Endothelial cell (in vitro differentiated cells): ENCODE measurements at regions not wholly inside any gene's neighbourhood (a gene's known extent, or its start where the extent isn't known, plus 50 kb on each side); places are given as distances from the start of the nearest gene placed in this dataset.

ENCODE experiments used
- DNase-seq: peaks from one replicate; pipeline ENCODE4 v3.0.0; 2021; ENCODE audit warnings: low spot score
- H3K27ac Mint-ChIP-seq: one replicate; pipeline ENCODE4 v1.8.0; 2021; ENCODE audit warnings: mixed read lengths, inconsistent platforms; ENCODE audit not compliant: unreplicated experiment
- H3K27me3 Mint-ChIP-seq: one replicate; pipeline ENCODE4 v1.8.0; 2021; ENCODE audit warnings: mild to moderate bottlenecking, moderate library complexity, mixed read lengths, inconsistent platforms; ENCODE audit not compliant: unreplicated experiment
- H3K36me3 Mint-ChIP-seq: one replicate; pipeline ENCODE4 v1.8.0; 2021; ENCODE audit warnings: mild to moderate bottlenecking, low read depth, mixed read lengths, inconsistent platforms; ENCODE audit not compliant: unreplicated experiment
- H3K4me1 Mint-ChIP-seq: one replicate; pipeline ENCODE4 v1.8.0; 2021; ENCODE audit warnings: mild to moderate bottlenecking, mixed read lengths, inconsistent platforms; ENCODE audit not compliant: unreplicated experiment
- H3K4me3 Mint-ChIP-seq: one replicate; pipeline ENCODE4 v1.8.0; 2021; ENCODE audit warnings: mild to moderate bottlenecking, mixed read lengths, inconsistent platforms; ENCODE audit not compliant: unreplicated experiment
- H3K9me3 Mint-ChIP-seq: one replicate; pipeline ENCODE4 v1.8.0; 2021; ENCODE audit warnings: mixed read lengths, inconsistent platforms; ENCODE audit not compliant: unreplicated experiment
- TF ChIP-seq, protein P1 (sequence below): fragments of 200-600 bp; sonication (generic); IDR thresholded peaks from one replicate; pipeline ENCODE4 v1.5.0; 2021; ENCODE audit warnings: antibody characterized with exemption; ENCODE audit not compliant: unreplicated experiment

DNA sequence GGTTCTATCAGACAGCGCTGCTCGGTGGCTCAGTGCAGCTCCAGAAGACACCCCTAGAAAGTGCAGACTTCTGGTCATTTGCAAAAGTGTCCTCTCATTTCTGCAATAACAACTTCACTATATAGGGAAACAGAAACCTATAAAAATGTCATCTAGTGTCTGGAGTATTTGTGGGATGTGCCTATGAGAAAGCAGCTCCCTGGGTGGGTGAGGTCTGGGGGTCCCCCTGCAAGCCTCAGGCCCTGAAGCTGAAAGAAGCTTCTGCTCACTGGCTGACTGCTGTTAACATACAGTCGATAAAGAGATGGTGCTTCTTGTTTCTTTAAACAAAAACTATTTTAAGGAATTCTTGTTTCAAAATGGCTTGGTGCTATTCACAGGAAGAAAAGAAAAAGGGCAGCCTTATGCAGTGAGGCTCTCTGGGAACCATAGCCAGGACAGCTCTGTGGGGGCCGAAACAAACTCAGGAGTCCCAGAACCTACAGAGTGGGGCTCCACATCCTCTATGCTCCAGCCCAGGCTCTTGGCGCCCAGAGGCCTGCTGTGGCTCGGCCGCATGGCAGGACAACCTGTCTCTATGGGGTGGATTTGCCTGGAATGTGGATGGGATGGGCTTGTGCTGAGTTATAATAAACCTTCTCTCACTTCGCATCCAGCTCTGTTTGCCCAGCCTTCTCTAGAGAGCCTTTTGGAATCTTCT, 109.7 kb downstream of the BANF2 start:
- Mint-ChIP-seq H3K27me3 (peaks cover 2% of the 10 kb centered on the region), H3K9me3 (no peaks in the 10 kb centered on the region), H3K27ac (no peak overlapping the region), H3K4me3 (no peak overlapping the region), H3K36me3 (no peaks in the 10 kb centered on the region), H3K4me1 (no peaks in the 10 kb centered on the region)
- TF ChIP-seq, protein P1, sequence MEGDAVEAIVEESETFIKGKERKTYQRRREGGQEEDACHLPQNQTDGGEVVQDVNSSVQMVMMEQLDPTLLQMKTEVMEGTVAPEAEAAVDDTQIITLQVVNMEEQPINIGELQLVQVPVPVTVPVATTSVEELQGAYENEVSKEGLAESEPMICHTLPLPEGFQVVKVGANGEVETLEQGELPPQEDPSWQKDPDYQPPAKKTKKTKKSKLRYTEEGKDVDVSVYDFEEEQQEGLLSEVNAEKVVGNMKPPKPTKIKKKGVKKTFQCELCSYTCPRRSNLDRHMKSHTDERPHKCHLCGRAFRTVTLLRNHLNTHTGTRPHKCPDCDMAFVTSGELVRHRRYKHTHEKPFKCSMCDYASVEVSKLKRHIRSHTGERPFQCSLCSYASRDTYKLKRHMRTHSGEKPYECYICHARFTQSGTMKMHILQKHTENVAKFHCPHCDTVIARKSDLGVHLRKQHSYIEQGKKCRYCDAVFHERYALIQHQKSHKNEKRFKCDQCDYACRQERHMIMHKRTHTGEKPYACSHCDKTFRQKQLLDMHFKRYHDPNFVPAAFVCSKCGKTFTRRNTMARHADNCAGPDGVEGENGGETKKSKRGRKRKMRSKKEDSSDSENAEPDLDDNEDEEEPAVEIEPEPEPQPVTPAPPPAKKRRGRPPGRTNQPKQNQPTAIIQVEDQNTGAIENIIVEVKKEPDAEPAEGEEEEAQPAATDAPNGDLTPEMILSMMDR, result no peak
- no peak for DNase-seq

DNA sequence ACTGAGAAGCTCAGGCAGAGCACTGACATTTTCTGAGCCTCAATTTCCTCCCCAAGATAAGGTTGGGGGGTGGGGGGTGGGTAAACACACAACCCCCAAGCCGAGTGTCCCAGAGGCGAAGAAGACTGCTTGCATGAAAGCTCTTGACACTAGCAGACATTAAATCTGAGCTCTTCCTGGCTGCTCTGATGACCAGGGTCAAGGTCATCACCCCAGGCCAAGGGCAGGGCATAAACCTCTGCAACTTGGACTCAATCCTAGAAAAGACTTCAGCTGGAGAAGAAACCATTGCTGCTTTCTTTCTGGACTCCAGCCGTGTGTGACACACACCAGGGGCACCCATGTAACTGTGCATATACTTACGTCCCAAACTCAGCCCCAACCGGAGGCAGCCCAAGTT, 109.0 kb downstream of the BANF2 start:
- Mint-ChIP-seq H3K27ac (no peak overlapping the region), H3K36me3 (no peaks in the 10 kb centered on the region), H3K27me3 (peaks cover 2% of the 10 kb centered on the region), H3K4me1 (no peaks in the 10 kb centered on the region), H3K4me3 (no peak overlapping the region), H3K9me3 (no peaks in the 10 kb centered on the region)
- TF ChIP-seq, protein P1, result no peak
- no peak for DNase-seq

DNA sequence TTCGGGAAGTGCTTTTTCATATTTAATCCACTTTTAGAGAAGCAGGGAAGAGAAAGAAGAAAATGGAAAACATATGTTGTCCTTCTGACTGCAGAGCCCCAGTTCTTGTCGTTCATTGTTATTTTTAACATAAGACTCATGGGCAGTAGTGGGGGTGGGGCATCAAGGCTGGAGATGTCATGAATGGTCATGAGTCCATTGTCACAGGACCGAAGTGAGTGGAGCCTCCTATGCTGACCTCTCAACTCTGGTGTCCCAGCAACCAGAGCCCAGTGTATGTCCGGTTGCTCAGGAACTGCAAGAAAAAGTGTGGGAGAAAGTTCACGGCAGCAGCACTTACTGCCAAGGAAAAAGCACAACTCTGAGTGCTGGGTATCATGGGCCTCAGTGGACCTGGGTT, 108.6 kb downstream of the BANF2 start:
- Mint-ChIP-seq H3K4me3 (no peak overlapping the region), H3K9me3 (no peaks in the 10 kb centered on the region), H3K27ac (no peak overlapping the region), H3K4me1 (no peaks in the 10 kb centered on the region), H3K27me3 (peaks cover 2% of the 10 kb centered on the region), H3K36me3 (no peaks in the 10 kb centered on the region)
- DNase-seq, result no peak
- TF ChIP-seq, protein P1, result no peak

DNA sequence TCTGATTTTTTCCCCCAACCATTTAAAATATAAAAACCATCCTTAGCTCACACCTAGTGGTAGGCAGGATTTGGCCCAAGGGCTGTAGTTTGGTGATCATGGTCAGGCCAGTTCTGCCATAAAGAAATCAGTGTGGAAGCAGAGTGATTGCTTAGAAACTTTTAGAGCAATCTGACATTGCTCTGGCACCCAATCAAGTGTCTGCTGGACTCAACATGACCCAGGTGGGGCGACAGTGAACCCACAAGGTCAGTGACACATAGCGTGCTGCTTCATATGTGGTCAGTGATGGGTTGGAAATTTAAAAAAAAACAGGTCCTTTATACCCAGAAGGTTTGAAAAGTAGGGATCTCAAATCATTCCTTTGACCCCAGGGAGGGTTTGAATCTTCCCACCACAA, 107.9 kb downstream of the BANF2 start:
- TF ChIP-seq, protein P1, result no peak
- Mint-ChIP-seq H3K36me3 (no peaks in the 10 kb centered on the region), H3K27ac (no peak overlapping the region), H3K4me3 (no peak overlapping the region), H3K9me3 (no peaks in the 10 kb centered on the region), H3K4me1 (no peaks in the 10 kb centered on the region), H3K27me3 (peaks cover 2% of the 10 kb centered on the region)
- no peak for DNase-seq

DNA sequence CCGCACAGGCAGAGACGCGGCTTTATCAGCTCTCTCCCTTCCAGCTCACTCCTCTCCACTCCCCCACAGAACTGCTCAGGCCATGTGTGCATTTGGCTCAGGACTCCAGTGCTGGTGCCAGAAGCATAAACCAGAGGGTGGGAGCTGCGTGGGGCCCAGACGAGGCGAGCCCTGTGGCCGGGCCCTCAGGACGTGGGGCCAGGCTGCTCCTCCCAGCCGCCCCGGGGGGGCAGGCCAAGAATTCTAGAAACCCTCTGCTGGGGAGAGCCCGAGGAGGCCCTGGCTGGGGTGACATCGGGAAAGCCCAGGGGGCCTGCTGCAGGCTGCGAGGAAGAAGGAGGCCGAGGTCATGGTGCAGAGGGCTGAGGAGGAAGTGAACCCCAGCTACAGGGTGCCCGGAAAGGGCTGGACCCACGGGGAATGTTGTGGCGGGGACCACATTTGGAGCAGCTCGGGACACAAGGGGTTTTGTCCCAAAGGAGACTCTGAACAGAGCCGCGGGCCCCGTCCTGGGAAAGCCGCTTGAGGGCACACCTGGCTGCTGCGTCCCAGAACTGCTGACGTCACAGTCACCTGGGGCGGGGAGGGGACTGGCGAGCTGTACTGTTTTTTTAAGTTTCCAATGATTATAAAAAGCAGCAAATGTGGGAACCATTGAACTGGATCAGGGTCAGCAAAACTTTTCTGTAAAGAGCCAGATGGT, 107.1 kb downstream of the BANF2 start:
- TF ChIP-seq, protein P1, result no peak
- peaks cover 2% of the 10 kb centered on the region for H3K27me3 Mint-ChIP-seq
- H3K4me1 Mint-ChIP-seq, result no peaks in the 10 kb centered on the region
- H3K36me3 Mint-ChIP-seq, result no peaks in the 10 kb centered on the region
- no peak overlapping the region for H3K27ac Mint-ChIP-seq
- no peak for DNase-seq
- H3K9me3 Mint-ChIP-seq, result no peaks in the 10 kb centered on the region
- no peak overlapping the region for H3K4me3 Mint-ChIP-seq
